ENCODE measurements at regions not wholly inside any gene's neighbourhood (a gene's known extent, or its start where the extent isn't known, plus 50 kb on each side); places are given as distances from the start of the nearest gene placed in this dataset.

DNA sequence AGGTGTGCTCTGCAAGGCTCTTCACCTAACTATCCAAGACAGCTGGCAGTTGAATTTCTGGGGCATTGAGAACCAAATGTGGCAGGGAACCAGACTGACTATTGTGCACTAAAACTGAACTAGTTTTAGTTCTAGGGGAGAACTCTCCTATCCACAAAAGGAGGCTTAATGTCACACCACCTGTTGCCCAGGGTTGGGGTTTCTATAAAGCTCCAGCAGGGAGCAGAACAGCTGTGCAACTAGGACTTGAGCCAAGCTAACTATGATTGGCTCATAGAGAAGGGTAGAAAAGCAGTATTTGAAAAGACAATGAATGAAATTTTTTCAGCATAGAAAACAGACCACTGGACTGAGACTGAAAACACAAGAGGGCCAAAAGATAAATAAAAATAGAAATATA is 53.3 kb upstream of the FGGY start:
- TF ChIP-seq, protein P1, sequence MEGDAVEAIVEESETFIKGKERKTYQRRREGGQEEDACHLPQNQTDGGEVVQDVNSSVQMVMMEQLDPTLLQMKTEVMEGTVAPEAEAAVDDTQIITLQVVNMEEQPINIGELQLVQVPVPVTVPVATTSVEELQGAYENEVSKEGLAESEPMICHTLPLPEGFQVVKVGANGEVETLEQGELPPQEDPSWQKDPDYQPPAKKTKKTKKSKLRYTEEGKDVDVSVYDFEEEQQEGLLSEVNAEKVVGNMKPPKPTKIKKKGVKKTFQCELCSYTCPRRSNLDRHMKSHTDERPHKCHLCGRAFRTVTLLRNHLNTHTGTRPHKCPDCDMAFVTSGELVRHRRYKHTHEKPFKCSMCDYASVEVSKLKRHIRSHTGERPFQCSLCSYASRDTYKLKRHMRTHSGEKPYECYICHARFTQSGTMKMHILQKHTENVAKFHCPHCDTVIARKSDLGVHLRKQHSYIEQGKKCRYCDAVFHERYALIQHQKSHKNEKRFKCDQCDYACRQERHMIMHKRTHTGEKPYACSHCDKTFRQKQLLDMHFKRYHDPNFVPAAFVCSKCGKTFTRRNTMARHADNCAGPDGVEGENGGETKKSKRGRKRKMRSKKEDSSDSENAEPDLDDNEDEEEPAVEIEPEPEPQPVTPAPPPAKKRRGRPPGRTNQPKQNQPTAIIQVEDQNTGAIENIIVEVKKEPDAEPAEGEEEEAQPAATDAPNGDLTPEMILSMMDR (IDR thresholded peaks at IDR 0.05), result no peak

DNA sequence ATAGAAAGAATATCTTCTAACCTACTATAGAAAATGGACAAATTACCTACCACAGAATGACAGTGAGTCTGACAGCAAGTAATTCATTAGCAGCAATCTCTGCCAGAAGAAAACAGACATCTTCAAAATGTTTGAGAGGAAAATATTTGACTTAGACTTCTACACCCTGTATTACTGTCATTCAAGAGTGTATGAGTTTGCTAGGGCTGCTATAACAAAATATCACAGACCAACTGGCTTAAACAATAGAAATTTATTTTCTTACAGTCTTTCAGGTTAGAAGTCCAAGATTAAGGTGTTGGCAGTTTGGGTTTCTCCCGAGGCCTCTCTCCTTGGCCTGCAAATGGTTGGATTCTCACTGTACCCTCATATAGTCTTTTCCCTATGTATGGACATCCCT is 52.9 kb upstream of the FGGY start:
- TF ChIP-seq, protein P1 (IDR thresholded peaks at IDR 0.05), result no peak

DNA sequence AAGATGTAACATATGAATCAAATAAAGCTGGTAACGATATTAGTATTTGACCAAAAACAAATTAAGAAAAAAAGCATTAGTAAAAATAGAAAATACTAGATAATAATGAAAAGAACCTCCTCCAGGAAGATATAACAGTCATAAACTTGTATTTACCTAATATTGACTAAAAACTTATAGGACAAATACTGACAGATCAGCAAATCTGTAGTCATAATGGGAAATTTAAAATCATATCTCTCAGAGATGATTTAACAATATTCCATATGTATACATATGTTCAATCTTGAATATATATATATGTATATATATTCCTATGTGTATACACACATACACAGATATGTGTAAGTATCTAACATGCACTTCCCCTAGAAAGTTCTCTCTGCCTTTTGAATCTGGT is 52.0 kb upstream of the FGGY start:
- TF ChIP-seq, protein P1 (IDR thresholded peaks at IDR 0.05), result no peak
